Thyroid gland (tissue), 4 donors: ENCODE measurements at regions not wholly inside any gene's neighbourhood (a gene's known extent, or its start where the extent isn't known, plus 50 kb on each side); places are given as distances from the start of the nearest gene placed in this dataset.
"Not testable (repeated sequence)": the region's sequence is repeated elsewhere in the genome, so short reads cannot be mapped to it uniquely, and the experiment has no call there.

Experiments used
- DNase-seq, 2 donors: peaks; one replicate each; pipeline ENCODE4 v3.0.0-alpha.2; 2019
- H3K27ac ChIP-seq, 3 donors: fragments of 200-600 bp; sonication (generic); 1 replicate in 2 of 3; 2 replicates in 1 of 3; pipeline ENCODE4 v1.5.1; 2016 to 2019; ENCODE audit warnings: mild to moderate bottlenecking in 1 of 3, moderate library complexity in 1 of 3
- H3K27me3 ChIP-seq: fragments of 200-600 bp; sonication (generic); one replicate; pipeline ENCODE4 v1.5.1; 2019
- H3K36me3 ChIP-seq, 2 donors: fragments of 200-600 bp; sonication (generic); one replicate each; pipeline ENCODE4 v1.5.1; 2016 to 2019
- H3K4me1 ChIP-seq, 2 donors: fragments of 200-600 bp; sonication (generic); one replicate each; pipeline ENCODE4 v1.5.1; 2017 to 2019
- H3K4me3 ChIP-seq, 3 donors: fragments of 200-600 bp; sonication (generic); replicated peaks in 1 of 3; 1 replicate in 2 of 3; 2 replicates in 1 of 3; pipeline ENCODE4 v1.5.1; 2016; ENCODE audit warnings: mild to moderate bottlenecking in 1 of 3
- H3K9me3 ChIP-seq: fragments of 200-600 bp; sonication (generic); one replicate; pipeline ENCODE4 v1.5.1; 2017
- POLR2A ChIP-seq, 2 donors: fragments of 450-650 bp; IDR thresholded peaks; one replicate each; pipeline ENCODE4 v1.6.1; 2017; ENCODE audit warnings: antibody characterized with exemption in 2 of 2, mild to moderate bottlenecking in 2 of 2, moderate library complexity in 1 of 2
- WGBS, 2 donors: methylation state at CpG; one replicate each; pipeline ENCODE4 v1.1.5; 2017; 5-methylcytosine and 5-hydroxymethylcytosine counted together
- intact Hi-C: fragments of 100-400 bp; cut with DNase I; formaldehyde crosslinking; loops from one replicate; pipeline ENCODE4 v1.15.1; 2023
- TF ChIP-seq, protein P1 (sequence below), 6 experiments: fragments of 200-600 bp in 3 of 6; fragments of 450-650 bp in 3 of 6; sonication (generic) in 3 of 6; IDR thresholded peaks; one replicate each; pipeline ENCODE4 v1.5.1; 2016 to 2019; ENCODE audit warnings: antibody characterized with exemption in 6 of 6, mild to moderate bottlenecking in 2 of 6, inconsistent platforms in 1 of 6, moderate library complexity in 1 of 6

DNA sequence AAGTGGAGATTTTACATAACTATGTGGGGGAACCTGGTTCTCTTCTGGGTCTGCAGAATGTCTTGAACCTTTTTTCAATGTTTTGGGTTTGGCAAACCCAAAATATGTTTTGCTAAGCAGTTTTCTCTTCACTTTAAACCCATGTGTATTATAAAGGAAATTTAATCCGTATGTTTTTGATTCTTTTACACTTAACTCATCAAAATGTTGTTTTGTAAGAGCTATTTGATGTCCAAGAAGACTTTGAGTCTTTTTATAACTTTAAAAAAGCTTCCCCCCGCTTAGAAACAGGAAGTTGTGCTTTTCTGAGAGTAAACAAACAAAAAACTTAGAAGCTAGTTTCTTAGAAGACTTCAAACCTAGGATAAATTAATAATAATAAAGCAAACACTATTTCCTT, 81.9 kb upstream of the CEP162 start:
- no peaks in the 10 kb centered on the region for H3K4me1 ChIP-seq
- H3K4me3 ChIP-seq = no peak overlapping the region
- intact Hi-C loops = no loop called here
- H3K9me3 ChIP-seq = no peaks in the 10 kb centered on the region
- no peaks in the 10 kb centered on the region for H3K27me3 ChIP-seq
- 47 to 52% methylated on average over 2 of the region's 2 CpGs for WGBS, 2 donors
- H3K27ac ChIP-seq = no peak overlapping the region
- no peaks in the 10 kb centered on the region for H3K36me3 ChIP-seq
- no peak for DNase-seq
- TF ChIP-seq POLR2A (IDR thresholded peaks at IDR 0.05) = no peak
- TF ChIP-seq, protein P1, sequence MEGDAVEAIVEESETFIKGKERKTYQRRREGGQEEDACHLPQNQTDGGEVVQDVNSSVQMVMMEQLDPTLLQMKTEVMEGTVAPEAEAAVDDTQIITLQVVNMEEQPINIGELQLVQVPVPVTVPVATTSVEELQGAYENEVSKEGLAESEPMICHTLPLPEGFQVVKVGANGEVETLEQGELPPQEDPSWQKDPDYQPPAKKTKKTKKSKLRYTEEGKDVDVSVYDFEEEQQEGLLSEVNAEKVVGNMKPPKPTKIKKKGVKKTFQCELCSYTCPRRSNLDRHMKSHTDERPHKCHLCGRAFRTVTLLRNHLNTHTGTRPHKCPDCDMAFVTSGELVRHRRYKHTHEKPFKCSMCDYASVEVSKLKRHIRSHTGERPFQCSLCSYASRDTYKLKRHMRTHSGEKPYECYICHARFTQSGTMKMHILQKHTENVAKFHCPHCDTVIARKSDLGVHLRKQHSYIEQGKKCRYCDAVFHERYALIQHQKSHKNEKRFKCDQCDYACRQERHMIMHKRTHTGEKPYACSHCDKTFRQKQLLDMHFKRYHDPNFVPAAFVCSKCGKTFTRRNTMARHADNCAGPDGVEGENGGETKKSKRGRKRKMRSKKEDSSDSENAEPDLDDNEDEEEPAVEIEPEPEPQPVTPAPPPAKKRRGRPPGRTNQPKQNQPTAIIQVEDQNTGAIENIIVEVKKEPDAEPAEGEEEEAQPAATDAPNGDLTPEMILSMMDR (IDR thresholded peaks at IDR 0.05) = no peak

DNA sequence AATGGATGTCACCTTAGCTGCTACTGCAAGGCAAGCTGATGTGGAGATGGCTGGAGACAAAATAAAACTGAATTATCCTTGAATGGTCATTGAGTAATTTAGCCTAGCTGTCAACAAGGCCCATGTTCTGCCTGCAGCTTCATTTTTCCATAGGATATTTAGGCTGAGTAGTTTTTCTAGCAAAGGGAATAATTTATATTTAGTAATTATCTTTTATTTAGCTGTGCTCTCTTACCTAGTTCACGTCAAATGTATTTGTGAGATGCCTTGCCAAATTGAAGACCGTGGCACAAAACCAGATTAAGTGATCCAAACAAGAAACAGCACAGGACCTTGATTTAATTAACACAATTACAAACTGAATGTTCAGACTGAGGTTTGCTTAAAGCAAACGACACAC, 77.4 kb upstream of the CEP162 start:
- H3K9me3 ChIP-seq = no peaks in the 10 kb centered on the region
- 70 to 81% methylated on average over 3 of the region's 3 CpGs for WGBS, 2 donors
- DNase-seq = no peak
- H3K36me3 ChIP-seq = no peaks in the 10 kb centered on the region
- intact Hi-C loops = no loop called here
- TF ChIP-seq, protein P1 (IDR thresholded peaks at IDR 0.05) = no peak
- no peak for TF ChIP-seq POLR2A (IDR thresholded peaks at IDR 0.05)
- no peak overlapping the region for H3K27ac ChIP-seq
- no peak overlapping the region for H3K4me3 ChIP-seq
- H3K4me1 ChIP-seq = no peaks in the 10 kb centered on the region
- no peaks in the 10 kb centered on the region for H3K27me3 ChIP-seq

DNA sequence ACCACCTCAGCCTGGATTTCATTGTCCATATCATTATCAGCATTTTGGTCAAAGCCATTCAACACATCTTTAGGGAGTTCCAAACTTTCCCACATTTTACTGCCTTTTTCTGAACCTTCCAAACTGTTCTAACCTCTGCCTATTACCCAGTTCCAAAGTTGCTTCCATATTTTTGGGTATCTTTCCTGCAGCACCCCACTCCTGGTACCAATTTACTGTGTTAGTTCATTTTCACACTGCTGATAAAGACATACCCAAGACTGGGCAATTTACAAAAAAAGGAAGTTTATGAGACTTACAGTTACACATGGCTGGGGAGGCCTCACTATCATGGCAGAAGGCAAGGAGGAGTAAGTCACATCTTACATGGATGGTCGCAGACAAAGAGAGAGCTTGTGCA, 63.6 kb upstream of the CEP162 start:
- 90 to 97% methylated on average over 1 of the region's 1 CpG for WGBS, 2 donors
- DNase-seq, H3K27ac ChIP-seq, H3K9me3 ChIP-seq, H3K36me3 ChIP-seq, H3K4me3 ChIP-seq, H3K4me1 ChIP-seq, H3K27me3 ChIP-seq, intact Hi-C loops: not testable (repeated sequence)

DNA sequence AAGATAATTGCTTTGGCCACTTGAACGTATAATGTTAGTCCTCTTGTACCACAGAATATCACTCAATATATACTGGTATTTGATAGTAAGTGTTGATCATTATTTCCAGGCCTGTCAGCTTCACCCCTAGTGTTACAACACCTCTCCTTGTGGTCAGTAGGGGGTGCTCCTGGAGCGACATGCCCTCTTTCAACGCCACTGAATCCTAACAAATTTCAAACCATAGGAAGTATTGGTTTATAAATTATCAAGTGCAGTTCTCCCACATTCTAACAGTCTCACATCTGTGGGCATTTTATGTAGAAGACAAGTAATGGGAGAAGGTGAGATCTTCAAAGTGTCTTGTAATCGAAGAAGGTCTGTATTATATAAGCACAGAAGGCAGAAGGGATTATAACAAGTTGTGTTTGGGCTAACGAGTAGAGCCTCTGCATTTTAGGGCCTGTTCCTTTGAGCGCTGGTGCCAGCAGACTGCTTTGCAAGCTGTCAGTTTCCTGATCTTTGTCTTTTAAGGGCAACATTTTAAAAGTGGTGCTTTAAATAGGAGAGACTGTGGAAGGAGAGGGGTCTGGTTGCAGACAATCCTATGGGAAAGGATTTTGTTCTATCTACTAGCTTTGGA, 57.1 kb upstream of the CEP162 start:
- WGBS, 2 donors = 39 to 46% methylated on average over 6 of the region's 6 CpGs
- H3K9me3 ChIP-seq = no peaks in the 10 kb centered on the region
- H3K4me3 ChIP-seq = no peak overlapping the region
- TF ChIP-seq, protein P1 (IDR thresholded peaks at IDR 0.05) = no peak
- TF ChIP-seq POLR2A (IDR thresholded peaks at IDR 0.05) = no peak
- H3K4me1 ChIP-seq = no peaks in the 10 kb centered on the region
- no peak for DNase-seq
- no peaks in the 10 kb centered on the region for H3K27me3 ChIP-seq
- no peaks in the 10 kb centered on the region for H3K36me3 ChIP-seq
- intact Hi-C loops = no loop called here
- H3K27ac ChIP-seq = no peak overlapping the region

DNA sequence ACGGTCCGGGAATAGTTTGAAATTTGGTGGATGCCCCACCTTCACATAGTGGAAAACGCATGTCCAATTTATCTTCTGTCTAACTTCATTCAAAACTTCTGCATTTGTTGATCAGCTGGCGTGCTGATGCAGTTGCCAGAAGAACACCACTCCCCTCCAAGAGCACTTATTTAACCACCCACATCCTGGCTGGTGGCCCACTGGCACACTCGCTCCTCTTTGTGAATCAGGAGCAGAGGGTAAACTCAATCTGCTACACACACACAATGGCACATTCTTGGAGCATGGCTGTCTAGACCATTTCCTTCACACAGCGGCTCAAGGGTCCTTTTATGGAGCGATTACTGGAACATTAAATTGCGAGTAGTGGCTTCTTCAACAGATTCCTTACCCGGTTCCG, 55.1 kb upstream of the CEP162 start:
- Histone ChIP-seq H3K27ac (no peak overlapping the region), H3K4me1 (no peaks in the 10 kb centered on the region), H3K4me3 (no peak overlapping the region), H3K9me3 (no peaks in the 10 kb centered on the region), H3K36me3 (no peaks in the 10 kb centered on the region), H3K27me3 (no peaks in the 10 kb centered on the region)
- TF ChIP-seq POLR2A (IDR thresholded peaks at IDR 0.05) = no peak
- TF ChIP-seq, protein P1 (IDR thresholded peaks at IDR 0.05) = no peak
- peak; percentile 50 to 63 for DNase-seq
- intact Hi-C loops = no loop called here
- 42 to 52% methylated on average over 10 of the region's 10 CpGs for WGBS, 2 donors

DNA sequence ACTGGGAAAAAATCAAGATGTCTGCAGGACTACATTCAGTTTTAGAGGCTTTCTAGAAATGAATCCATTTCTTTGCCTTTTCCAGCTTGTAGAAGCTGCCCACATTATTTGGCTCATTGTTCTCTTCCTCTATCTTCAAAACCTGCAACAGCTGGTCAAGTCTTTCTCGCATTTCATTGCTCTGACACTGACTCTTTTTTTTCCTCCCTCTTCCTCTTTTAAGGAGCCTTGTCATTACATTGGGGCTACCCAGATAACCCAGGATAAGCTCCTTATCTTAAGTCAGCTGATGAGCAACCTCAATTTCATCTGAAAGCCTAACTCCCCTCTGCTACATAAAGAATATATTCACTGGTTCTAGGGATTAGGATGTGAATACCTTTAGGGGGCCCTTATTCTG, 53.2 kb upstream of the CEP162 start:
- 80 to 84% methylated on average over 1 of the region's 1 CpG for WGBS, 2 donors
- H3K36me3 ChIP-seq = no peaks in the 10 kb centered on the region
- TF ChIP-seq POLR2A (IDR thresholded peaks at IDR 0.05) = no peak
- TF ChIP-seq, protein P1 (IDR thresholded peaks at IDR 0.05) = no peak
- H3K9me3 ChIP-seq = no peaks in the 10 kb centered on the region
- no peak overlapping the region for H3K4me3 ChIP-seq
- DNase-seq = no peak
- no peak overlapping the region for H3K27ac ChIP-seq
- no peaks in the 10 kb centered on the region for H3K27me3 ChIP-seq
- intact Hi-C loops = no loop called here
- no peaks in the 10 kb centered on the region for H3K4me1 ChIP-seq
